A673 (cell line): ENCODE measurements at regions not wholly inside any gene's neighbourhood (a gene's known extent, or its start where the extent isn't known, plus 50 kb on each side); places are given as distances from the start of the nearest gene placed in this dataset.

ENCODE experiments used
- BruUV-seq: library from RNA; stranded (reverse); fragments of 400-500 nt; replicated peaks from 2 replicates; lab custom pipeline; 2021; lab: Mats Ljungman, UMichigan
- CTCF ChIA-PET: fragments of 300-600 bp; sonication (Branson Sonifier 250); formaldehyde crosslinking; loops from one replicate; lab custom pipeline; 2022; ENCODE audit warnings: antibody characterized with exemption; lab: Charles Lee
- POLR2A ChIA-PET: fragments of 300-600 bp; sonication (Branson Sonifier 250); formaldehyde crosslinking; loops from one replicate; lab custom pipeline; 2022; ENCODE audit warnings: antibody characterized with exemption; ENCODE audit not compliant: low non-redundant PET; lab: Charles Lee
- DNase-seq: peaks from one replicate; pipeline ENCODE4 v3.0.0-alpha.2; 2015; ENCODE audit warnings: low spot score
- H3K27ac ChIP-seq: fragments of 200-600 bp; sonication (generic); 2 replicates; pipeline ENCODE4 v1.5.1; 2016; ENCODE audit warnings: mixed run types, low read depth, mild to moderate bottlenecking, mixed read lengths, antibody characterized with exemption, low read length; ENCODE audit not compliant: poor library complexity, severe bottlenecking
- H3K27me3 ChIP-seq: fragments of 200-600 bp; sonication (generic); replicated peaks from 2 replicates; pipeline ENCODE4 v1.6.1; 2017; ENCODE audit warnings: mixed run types, low read depth, mild to moderate bottlenecking, mixed read lengths, antibody characterized with exemption, low read length; ENCODE audit not compliant: insufficient read depth, poor library complexity
- H3K36me3 ChIP-seq: fragments of 200-600 bp; sonication (generic); 2 replicates; pipeline ENCODE4 v1.6.1; 2016; ENCODE audit warnings: mixed run types, mild to moderate bottlenecking, mixed read lengths, antibody characterized with exemption, low read length; ENCODE audit not compliant: insufficient read depth, poor library complexity, severe bottlenecking
- H3K4me1 ChIP-seq: fragments of 200-600 bp; sonication (generic); 2 replicates; pipeline ENCODE4 v1.6.1; 2017; ENCODE audit warnings: mixed run types, mild to moderate bottlenecking, mixed read lengths, antibody characterized with exemption, low read length; ENCODE audit not compliant: insufficient read depth, poor library complexity, severe bottlenecking
- H3K4me3 ChIP-seq: fragments of 200-600 bp; sonication (generic); 2 replicates; pipeline ENCODE4 v1.5.1; 2016; ENCODE audit warnings: low read depth, mixed run types, mild to moderate bottlenecking, mixed read lengths, low read length; ENCODE audit not compliant: poor library complexity, severe bottlenecking
- H3K9me3 ChIP-seq: fragments of 200-600 bp; sonication (generic); 2 replicates; pipeline ENCODE4 v1.6.1; 2016; ENCODE audit warnings: mixed run types, low read depth, mild to moderate bottlenecking, mixed read lengths, antibody characterized with exemption, low read length; ENCODE audit not compliant: poor library complexity, severe bottlenecking
- EZH2 ChIP-seq: fragments of 200-600 bp; sonication (generic); IDR thresholded peaks from 2 replicates; pipeline ENCODE4 v1.6.1; 2017; ENCODE audit warnings: borderline replicate concordance, low read depth, mild to moderate bottlenecking, mixed read lengths, antibody characterized with exemption, low read length; ENCODE audit not compliant: poor library complexity, severe bottlenecking
- intact Hi-C: fragments of 100-400 bp; cut with micrococcal nuclease; formaldehyde crosslinking; loops from one replicate; pipeline ENCODE4 v1.10.0; 2022; ENCODE audit not compliant: unreplicated experiment
- TF ChIP-seq, protein P1 (sequence below): fragments of 300-800, 200-600 bp; sonication (generic); conservative IDR thresholded peaks from 2 replicates; pipeline ENCODE4 v1.5.1; 2017; ENCODE audit warnings: low read depth, mild to moderate bottlenecking, antibody characterized with exemption, low read length, moderate library complexity, mixed read lengths

DNA sequence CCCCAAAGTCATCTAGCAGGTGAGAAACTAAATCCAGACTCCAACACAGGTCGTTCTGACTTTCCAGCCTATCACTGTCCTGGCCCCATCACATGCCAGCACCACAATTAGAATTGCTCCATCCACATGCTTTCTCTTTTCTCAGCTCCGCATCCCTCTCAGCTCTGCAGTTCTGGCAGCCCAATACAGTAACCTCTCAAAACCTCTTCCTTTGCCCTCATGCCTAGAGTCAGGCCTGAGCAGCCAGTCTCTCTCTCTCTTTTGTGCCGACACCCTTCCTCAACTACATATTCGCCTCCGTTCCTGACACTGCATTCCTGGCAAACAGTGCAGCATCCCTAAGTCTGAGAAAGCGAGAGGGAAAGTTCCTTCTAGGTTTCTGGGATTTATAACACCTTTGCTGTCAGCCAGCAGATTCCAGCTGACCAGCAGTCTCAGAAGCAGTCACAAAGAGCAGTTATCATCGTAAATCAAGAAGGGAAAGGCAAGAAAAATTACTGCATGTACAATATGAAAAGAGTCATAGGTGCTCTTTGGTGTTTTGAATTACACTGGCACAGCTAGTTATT is 258.0 kb downstream of the FAT3 start:
- BruUV-seq, result no TSS peak
- Histone ChIP-seq H3K4me3 (no peak overlapping the region), H3K36me3 (no peaks in the 10 kb centered on the region), H3K27me3 (no peaks in the 10 kb centered on the region), H3K4me1 (no peaks in the 10 kb centered on the region), H3K27ac (no peak overlapping the region), H3K9me3 (no peaks in the 10 kb centered on the region)
- intact Hi-C loops, result no loop called here
- no peak for DNase-seq
- ChIA-PET POLR2A (no interaction called here), CTCF (interaction anchor here (0.5 kb wide), 1 partner anchor 25 kb away, joined by 4 read pairs; no protein-coding TSS in a partner anchor)
- TF ChIP-seq, protein P1, sequence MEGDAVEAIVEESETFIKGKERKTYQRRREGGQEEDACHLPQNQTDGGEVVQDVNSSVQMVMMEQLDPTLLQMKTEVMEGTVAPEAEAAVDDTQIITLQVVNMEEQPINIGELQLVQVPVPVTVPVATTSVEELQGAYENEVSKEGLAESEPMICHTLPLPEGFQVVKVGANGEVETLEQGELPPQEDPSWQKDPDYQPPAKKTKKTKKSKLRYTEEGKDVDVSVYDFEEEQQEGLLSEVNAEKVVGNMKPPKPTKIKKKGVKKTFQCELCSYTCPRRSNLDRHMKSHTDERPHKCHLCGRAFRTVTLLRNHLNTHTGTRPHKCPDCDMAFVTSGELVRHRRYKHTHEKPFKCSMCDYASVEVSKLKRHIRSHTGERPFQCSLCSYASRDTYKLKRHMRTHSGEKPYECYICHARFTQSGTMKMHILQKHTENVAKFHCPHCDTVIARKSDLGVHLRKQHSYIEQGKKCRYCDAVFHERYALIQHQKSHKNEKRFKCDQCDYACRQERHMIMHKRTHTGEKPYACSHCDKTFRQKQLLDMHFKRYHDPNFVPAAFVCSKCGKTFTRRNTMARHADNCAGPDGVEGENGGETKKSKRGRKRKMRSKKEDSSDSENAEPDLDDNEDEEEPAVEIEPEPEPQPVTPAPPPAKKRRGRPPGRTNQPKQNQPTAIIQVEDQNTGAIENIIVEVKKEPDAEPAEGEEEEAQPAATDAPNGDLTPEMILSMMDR, result no peak
- no peak for TF ChIP-seq EZH2

- ChIA-PET CTCF (interaction anchor here (0.6 kb wide), 1 partner anchor 259 kb away, joined by 6 read pairs; no protein-coding TSS in a partner anchor), POLR2A (interaction anchor here (0.6 kb wide), 1 partner anchor 1949 kb away, joined by 4 read pairs; no protein-coding TSS in a partner anchor)
- Histone ChIP-seq H3K27me3 (no peaks in the 10 kb centered on the region), H3K4me1 (no peaks in the 10 kb centered on the region), H3K9me3 (no peaks in the 10 kb centered on the region), H3K27ac (no peak overlapping the region), H3K36me3 (no peaks in the 10 kb centered on the region), H3K4me3 (no peak overlapping the region)
- DNase-seq, result no peak
- intact Hi-C loops, result no loop called here
- BruUV-seq, result no TSS peak
- TF ChIP-seq, protein P1, result no peak
- TF ChIP-seq EZH2, result no peak
Measured at GRCh38 chr11:92484570-92484969, 260.0 kb downstream of the FAT3 start.

DNA sequence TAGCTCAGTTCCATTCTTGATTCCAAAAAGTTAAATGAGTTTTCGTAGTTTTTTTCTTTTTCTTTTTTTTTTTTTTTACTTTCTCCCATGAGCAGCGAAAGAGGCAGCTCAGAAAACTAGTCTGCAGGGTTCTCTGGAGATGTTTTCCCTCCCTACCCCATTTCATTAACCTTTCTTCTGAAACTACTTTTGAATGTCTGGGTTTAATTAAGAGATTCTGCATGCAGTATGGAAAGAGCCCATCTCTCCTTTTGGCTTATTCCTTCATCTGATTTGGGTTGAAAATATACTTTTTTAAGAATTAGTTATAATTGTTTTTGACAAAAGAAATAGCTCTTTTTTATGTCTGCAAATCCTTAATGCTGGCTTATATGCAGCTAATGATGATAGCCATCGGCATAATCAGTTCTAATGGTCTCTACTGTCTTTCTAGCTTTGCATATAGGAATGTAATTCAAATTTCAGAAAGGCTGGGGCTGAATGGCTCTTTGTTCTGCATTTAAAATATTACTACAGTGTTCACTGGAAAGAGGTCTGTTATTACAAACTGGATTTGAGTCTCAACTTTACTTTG is 265.3 kb downstream of the FAT3 start:
- H3K4me1 ChIP-seq, result no peaks in the 10 kb centered on the region
- no peak overlapping the region for H3K27ac ChIP-seq
- no TSS peak for BruUV-seq
- DNase-seq, result no peak
- H3K9me3 ChIP-seq, result no peaks in the 10 kb centered on the region
- POLR2A ChIA-PET, result no interaction called here
- intact Hi-C loops, result no loop called here
- H3K27me3 ChIP-seq, result no peaks in the 10 kb centered on the region
- H3K4me3 ChIP-seq, result no peak overlapping the region
- CTCF ChIA-PET, result no interaction called here
- H3K36me3 ChIP-seq, result no peaks in the 10 kb centered on the region
- TF ChIP-seq, protein P1, result no peak
- TF ChIP-seq EZH2, result no peak
